GM12864 (cell line): ENCODE measurements at regions not wholly inside any gene's neighbourhood (a gene's known extent, or its start where the extent isn't known, plus 50 kb on each side); places are given as distances from the start of the nearest gene placed in this dataset.

Experiments
- DNase-seq: peaks from one replicate; pipeline ENCODE4 v3.0.0-alpha.2; 2011; ENCODE audit warnings: low read depth
- H3K4me3 ChIP-seq: 2 replicates; pipeline ENCODE4 v1.5.1; 2011; ENCODE audit warnings: mild to moderate bottlenecking, low read depth, low read length, control low read depth
- CTCF ChIP-seq: IDR thresholded peaks from 2 replicates; pipeline ENCODE4 v1.5.1; 2011; ENCODE audit warnings: low read depth, mild to moderate bottlenecking, moderate library complexity, low read length, control low read depth, inconsistent platforms; ENCODE audit errors: missing control alignments

GRCh38 chr22:22099833-22100812 lies 117.5 kb upstream of the TOP3B start:
- H3K4me3 ChIP-seq, result no peak overlapping the region
- peak; percentile 51 for TF ChIP-seq CTCF
- no peak for DNase-seq

- TF ChIP-seq CTCF, result no peak
- no peak overlapping the region for H3K4me3 ChIP-seq
Observed at GRCh38 chr22:22099194-22099486, 116.6 kb upstream of the TOP3B start.

GRCh38 chr22:22098457-22099193 lies 116.0 kb upstream of the TOP3B start:
- no peak for TF ChIP-seq CTCF
- H3K4me3 ChIP-seq, result no peak overlapping the region
- DNase-seq, result peak; percentile 45

More at GRCh38 chr22:22099194-22099486, 116.6 kb upstream of the TOP3B start:
- DNase-seq, result peak; percentile 56

GRCh38 chr22:22097727-22098228 lies 115.2 kb upstream of the TOP3B start:
- DNase-seq, result no peak
- no peak for TF ChIP-seq CTCF
- H3K4me3 ChIP-seq, result no peak overlapping the region

GRCh38 chr22:22094921-22095320 lies 112.3 kb upstream of the TOP3B start:
- no peak overlapping the region for H3K4me3 ChIP-seq
- DNase-seq, result no peak
- TF ChIP-seq CTCF, result no peak

- no peak for TF ChIP-seq CTCF
- H3K4me3 ChIP-seq, result no peak overlapping the region
- DNase-seq, result no peak
Observed at GRCh38 chr22:22094514-22094913, 111.9 kb upstream of the TOP3B start.
